Colon (tissue), 2 donors: ENCODE measurements at regions not wholly inside any gene's neighbourhood (a gene's known extent, or its start where the extent isn't known, plus 50 kb on each side); places are given as distances from the start of the nearest gene placed in this dataset.

Experiments used
- FAIRE-seq: peaks from 2 replicates; lab custom pipeline; 2012; peaks lifted over from hg19 to GRCh38; lab: Jason Lieb, UNC
- donor health status: control.
- donor health status: control.

DNA sequence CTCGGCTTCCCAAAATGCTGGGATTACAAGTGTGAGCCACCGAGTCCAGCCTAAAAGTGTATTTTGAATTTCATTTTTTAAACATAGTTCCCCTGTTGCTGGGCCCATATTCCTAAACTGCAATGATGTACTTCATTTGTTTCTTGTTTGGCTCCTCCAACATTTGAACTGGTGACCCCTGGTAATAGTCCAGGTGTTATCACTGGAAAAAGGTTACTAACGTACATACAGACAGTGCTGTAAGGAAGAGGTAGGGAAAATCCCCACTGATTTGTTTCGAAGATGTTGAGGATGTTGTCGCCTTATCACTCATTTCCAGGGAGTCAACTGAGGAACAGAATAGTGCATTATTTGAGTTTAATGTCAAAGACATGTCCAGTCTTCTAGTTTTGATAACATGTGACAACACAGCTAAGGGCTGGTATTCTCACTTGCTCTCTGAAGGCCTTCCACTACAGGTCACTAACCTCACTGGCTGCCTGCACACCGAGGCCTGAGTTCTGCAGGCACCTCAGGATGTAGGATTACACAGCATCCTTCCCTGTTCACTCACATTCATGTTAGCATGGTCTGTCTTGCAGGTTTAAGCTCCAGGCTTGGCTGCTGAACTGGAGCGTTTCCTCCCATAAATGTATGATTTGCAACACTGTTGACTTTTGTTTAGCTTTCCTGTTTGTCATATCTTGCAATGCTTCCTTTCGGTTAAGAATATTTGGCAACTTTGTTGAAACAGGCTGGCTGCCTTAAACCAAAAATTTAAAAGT, 362.8 kb downstream of the INHBA start:
- no peak for FAIRE-seq

GRCh38 chr7:41336981-41337380, 365.9 kb downstream of the INHBA start:
- FAIRE-seq = no peak

DNA sequence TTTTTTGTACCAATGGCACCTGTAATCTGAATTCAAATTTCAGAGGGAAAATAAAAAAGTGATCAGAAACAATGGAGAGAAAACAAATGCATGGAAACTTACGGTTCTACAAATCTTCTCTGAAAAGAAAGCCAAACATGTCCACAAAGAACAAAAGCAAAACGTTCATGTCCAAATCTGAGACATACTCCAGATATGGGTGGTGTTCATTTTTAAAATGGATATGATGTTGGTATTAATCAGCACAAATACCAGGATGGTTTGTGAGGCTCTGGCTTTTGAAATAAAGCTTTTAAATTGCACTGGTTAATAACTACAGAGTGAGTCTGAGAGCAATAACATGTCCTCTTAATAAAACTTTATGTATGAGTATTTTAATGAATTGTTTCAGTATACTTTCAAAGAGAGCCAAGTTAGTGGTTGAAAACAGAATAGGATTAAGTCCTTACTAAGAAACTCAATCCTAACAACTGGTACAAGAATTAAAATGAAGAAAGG, 366.4 kb downstream of the INHBA start:
- no peak for FAIRE-seq

DNA sequence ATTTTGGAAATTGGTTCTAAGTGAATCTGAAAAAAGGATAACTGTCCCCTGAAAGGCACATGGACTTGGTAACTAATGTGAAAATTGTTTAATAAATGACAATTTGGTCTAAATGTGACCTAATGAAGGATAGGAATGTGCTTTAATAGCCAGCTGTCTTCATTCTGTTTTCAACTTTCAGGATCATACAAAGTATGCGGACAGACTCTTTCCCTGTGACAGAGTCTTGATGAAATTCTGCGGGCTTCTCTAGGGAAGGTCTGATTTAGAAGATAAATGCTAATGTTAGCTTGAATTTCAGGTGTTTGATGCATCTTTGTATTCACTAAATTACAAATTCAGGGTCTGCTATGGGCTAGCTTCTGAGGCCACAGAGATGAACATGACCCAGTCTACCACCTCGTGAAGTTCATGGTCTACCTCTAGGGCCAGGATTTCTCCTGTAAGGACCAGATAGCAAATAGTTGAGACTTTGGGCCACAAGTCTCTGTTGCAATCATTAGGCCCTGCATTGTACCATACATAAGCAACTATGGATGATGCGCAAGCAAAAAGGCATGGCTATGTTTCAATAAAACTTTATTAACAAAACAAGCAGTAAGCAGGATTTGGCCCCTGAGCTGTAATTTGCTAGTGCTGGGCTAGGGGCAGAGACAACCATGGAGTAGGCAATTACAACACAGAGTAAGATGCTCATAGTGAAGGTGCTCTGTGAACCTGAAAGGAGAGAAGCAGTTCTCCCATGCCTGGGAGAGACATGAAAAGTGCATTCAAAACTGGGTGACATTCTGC, 368.6 kb downstream of the INHBA start:
- no peak for FAIRE-seq

DNA sequence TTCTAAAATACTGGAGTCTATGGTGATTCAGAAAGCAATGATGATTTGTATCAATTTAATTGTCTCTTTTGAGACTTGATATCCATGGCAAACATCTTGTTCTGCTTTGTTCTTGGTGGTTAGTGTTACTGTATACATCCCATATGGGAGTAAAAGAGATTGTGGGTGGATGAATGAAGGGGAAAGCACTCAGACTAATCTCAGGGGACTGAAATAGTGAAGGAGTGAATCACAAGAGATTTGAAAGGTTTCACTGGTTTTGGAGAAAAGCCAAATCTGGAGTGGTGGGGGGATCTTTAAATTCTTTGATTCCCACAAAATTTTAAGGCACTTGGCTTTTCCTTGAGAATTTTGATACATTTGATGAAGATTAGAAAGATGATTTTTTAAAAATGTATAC, 369.4 kb downstream of the INHBA start:
- no peak for FAIRE-seq

GRCh38 chr7:41331194-41331593, 371.7 kb downstream of the INHBA start:
- FAIRE-seq = no peak

- FAIRE-seq = no peak
Observed at GRCh38 chr7:41328544-41328943, 374.3 kb downstream of the INHBA start.

DNA sequence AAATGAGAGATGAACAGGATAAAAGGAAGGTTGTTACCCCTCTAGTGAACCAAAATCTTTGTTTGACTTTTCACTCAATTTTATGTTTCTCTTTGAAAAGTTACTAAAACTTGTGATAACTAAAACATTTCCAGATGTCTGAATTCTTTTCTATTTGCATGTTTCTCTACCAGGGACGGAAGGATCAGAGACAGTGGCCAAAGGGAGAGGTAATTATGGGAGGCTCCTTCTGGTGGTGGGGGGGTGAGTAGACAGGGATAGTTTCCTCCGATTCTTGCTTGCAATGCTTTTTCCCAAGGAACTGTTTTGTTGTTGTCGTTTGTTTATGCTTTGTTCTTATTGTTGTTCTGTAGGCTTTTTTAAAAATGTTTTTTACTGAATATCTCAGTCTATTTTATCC, 374.8 kb downstream of the INHBA start:
- FAIRE-seq = no peak

GRCh38 chr7:41326616-41327015, 376.3 kb downstream of the INHBA start:
- no peak for FAIRE-seq

DNA sequence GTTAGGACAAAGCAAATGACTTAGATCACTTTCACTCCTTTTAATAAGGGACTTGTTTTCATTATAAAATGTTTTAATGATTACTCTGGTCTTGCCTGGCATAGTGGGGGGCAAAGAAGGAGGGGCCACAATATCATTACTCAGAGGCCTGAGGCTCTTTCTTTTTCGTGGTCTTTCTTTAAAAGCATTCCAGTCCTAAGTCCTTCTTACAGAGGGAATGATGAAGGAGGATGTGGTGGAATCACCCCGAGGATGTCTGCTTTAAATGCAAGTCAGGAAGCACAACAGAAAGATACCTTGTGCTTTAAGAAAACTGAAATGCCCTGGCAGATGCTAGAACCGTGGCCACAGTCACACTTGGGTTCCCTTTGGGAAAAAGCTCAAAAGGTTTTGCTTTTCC, 379.1 kb downstream of the INHBA start:
- FAIRE-seq = no peak

DNA sequence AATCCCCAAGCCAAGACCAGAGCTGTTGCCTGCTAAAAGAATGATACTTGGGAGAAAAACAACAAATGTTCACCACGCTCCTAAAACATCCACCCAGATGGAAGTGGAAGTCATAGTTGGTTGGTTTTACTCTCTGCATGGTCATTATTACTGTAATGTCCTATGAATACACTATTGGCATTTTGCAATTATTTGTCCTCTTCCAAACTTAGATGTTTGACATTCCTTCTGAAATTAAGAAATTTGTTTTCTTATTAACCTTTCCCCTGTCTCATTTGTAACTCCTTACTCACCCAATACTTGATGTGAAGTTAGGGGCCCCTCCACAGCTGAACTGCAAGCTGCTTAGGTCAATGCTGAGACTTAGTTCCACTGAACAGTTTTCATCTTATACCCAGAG, 383.3 kb downstream of the INHBA start:
- FAIRE-seq = no peak

DNA sequence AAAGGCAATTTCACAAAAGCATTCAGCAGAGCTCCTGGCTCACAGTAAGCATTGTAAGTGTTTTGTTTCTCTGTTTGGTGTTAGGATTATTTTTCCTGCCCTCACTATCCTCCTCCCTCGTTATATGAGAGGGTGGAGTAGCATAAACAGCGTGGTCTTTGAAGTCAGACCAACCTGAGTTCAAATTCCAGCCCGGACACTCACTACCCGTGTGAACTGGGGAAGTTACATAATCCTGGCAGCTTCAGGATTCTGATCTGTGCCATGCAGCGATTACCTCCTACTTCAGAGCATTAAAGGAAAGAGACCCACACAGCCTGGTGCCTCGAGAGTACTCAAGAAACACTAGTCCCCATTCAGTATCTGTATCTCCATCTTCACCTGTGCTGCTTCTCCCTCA, 386.5 kb downstream of the INHBA start:
- no peak for FAIRE-seq

GRCh38 chr7:41315764-41316163, 387.1 kb downstream of the INHBA start:
- FAIRE-seq = no peak

DNA sequence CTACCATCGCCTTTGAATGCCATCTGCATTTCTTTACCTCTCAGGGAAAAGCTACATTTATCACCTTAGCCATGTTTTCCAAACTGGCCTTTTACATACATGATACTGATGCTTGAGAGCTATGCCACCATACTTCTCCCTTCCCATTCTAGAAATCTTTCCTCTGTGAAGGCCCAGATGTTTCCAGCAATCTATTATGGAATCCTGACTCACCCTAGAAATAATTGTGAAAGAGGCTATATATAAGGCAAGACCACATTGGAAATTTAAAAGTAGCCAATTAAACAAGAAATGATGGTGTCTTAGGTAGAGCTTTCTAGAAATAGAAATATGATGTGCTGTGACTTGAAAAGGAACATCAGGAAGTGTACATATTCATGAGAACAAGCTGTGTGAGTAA, 389.7 kb downstream of the INHBA start:
- no peak for FAIRE-seq

DNA sequence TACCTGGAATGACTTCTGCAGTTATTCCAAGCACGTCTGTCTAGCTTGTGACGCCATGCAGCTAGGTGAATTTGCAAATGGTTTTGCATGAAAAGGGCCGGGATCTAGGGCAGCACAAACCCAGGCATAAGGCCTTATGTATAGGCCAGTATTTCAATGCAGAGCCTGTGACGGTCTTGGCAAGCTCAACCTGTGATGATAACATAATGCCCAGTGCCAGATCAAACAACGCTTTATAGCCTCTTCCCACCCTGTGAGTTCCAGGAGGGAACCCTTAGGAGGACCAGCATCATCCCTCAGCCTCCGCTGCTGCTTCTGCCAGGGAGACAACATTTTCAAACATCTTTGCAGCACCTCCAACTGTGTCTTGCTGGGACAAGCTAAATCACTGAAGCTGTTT, 390.7 kb downstream of the INHBA start:
- FAIRE-seq = no peak

- no peak for FAIRE-seq
Observed at GRCh38 chr7:41311301-41311700, 391.6 kb downstream of the INHBA start.

DNA sequence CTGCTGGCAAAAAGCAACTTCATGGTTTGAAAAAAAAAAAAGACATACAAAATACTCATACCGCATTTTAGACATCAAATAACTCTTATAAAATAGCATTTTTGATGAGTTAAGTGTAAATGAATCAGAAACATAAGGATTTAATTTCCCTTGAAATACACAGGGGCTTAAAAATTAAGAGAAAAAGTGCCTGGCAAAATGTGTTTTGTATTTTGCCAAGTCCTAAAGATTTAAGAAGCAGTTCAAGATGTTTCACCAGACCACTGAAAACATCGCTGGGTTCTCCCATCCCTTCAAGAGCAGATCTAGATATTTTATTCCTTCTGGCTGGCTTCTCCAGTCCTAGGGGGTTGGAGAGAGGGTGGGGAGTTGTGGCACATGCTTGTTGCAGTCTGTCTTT, 396.4 kb downstream of the INHBA start:
- FAIRE-seq = no peak

GRCh38 chr7:41305001-41305400, 397.9 kb downstream of the INHBA start:
- FAIRE-seq = no peak

GRCh38 chr7:41303709-41304108, 399.2 kb downstream of the INHBA start:
- no peak for FAIRE-seq

DNA sequence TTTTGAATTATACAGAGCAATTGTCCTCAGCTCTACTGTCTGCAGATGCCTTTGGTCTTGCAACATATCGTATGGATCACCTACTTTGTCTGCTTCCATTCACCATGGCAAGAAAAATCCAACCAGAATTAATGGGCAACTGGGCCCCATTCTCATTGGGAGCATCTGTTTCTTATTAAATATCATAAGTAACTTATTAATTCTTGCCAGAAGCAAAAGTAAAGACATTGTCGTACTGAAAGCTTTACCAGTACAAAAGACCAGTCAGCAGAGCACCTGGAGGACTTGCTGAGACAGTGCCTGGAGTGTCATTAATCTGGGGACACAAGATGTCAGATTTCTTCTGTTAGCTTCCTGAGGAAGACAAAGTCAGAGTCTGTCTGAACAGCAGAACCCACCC, 404.5 kb downstream of the INHBA start:
- no peak for FAIRE-seq

DNA sequence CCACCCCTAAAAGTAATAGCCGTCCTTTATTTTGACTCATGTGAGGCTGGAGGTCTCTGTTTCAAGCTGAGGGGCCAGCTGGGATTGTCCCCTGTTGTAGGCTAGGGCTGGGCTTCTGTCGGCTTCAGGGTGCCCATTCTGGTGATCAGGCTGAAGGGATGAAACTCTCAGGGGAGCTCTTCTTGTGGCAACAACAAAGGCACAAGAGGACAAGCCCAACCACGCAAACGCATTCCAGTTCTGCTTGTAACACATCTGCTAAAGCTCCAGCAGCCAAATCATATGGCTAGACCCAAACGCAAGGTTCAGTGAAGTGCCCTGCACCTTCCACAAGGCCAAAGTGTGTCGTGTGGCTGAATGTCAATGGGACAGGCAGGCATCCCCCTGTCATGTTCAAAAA, 405.7 kb downstream of the INHBA start:
- FAIRE-seq = no peak

DNA sequence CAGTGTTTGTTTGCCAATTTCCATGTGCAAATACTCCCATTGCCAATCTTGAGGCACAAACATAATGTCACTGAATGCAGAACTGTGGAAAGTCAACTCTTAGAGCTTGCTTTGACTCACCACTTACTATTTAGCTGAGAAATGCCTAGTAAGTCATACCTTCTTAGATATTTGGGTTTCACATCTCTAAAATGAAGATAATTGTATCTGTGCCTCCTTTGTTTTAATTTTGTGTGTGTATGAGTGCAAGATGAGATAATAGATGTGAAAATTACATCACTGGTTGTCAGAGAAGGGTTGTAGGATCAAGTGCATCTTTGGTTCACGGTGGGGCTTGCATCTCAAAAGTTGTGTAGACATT, 407.5 kb downstream of the INHBA start:
- FAIRE-seq = no peak

DNA sequence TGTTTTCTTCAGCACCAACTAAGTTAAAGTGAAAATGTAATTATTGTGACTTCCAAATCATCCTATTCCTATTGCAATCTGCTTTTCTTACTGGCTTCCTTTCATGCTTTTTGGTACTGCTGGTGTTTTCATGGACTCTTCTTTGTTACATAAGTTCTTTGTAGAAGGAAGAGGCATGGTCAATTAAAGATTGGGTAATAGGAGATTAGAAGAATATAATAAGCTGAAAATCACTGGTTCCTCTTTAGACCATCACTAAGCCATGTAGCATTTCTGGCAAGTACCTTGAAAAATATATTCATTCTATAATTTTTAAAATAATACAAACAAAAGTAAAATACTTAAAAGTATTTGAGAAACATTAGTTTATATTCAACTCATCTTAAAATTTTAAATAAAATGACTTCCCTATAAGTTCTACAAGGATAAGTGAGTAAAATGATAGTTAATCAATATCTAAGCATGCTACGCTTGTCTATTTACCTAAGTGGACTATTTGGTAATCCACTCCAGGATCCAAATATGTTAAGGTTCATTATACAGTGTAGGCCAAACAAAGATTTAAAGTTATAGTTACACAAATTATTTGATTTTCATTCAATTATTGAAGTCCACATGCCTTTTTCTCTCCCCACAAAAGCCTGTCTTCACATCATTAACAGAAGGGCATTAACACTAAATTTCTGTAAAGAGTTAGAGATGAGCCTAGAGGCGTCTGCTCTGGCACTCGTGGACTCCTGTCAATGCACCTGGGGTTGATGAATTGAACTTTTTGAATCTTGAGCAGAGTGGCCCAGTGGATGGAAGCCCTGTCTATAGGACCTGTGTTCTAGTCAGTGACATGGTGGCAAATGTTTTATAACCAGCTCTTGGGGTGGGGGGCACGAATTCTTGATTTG, 408.1 kb downstream of the INHBA start:
- FAIRE-seq = no peak
